AG08396 (cell line): ENCODE measurements at regions not wholly inside any gene's neighbourhood (a gene's known extent, or its start where the extent isn't known, plus 50 kb on each side); places are given as distances from the start of the nearest gene placed in this dataset.

Experiments used
- DNase-seq: peaks from one replicate; pipeline ENCODE4 v3.0.0; 2012; ENCODE audit warnings: low spot score, mixed read lengths

GRCh38 chr5:175579742-175580432 lies 78.0 kb upstream of the HRH2 start:
- DNase-seq = no peak

- DNase-seq = no peak
Measured at GRCh38 chr5:175582697-175583096, 75.2 kb upstream of the HRH2 start.

DNA sequence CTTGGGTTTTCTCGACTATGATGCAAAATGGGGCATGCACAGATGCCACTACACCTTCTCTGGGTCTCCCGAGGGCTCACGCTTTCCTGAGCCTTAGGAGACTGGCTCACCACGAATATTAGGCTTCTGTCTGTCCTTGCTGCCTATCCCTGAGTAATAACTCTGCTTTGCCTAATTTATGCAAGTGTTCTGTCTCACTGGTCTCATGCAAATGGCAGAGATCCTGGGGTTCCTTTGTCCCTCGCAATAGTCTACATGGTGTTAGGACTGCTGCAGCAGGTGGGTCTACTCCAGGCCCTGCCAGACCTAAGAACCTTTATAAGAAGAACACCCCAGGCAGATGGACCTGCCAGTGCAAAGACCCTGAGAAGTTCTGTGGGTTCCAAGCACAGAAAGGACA lies 72.3 kb upstream of the HRH2 start:
- no peak for DNase-seq

DNA sequence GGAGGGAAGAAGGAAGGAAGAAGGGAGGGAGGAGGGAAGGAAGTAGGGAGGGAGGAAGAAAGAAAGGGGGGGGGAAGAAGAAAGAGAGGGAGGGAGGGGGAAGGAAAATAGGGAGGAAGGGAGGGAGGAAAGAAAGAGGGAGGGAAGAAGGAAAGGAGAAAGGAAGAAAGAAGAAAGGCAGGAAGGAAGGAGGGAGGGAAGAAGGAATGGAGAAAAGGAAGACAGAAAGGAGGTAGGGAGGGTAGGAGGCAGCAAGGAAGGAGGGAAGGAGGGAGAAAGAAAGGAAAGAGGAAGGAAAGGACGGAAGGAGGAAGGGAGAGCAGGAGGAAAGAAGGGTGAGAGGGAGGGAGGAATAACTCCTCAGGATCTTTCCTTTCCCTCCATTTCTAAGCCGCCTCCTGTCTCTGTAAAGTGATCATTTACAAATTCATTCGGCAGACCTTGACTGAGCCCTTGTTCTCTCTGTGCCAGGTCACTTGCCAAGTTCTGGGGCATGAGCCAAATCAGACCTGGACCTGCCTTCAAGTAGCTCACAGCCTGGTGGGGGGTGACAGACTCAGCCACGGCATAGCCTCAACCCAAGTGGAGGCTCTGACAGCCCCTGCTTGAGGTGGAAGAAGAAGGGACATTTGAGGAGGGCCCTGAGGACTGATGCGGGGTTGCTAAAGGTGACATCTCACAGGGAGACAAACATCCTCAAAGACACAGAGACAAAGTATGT lies 69.0 kb upstream of the HRH2 start:
- no peak for DNase-seq

GRCh38 chr5:175589714-175590113 lies 68.2 kb upstream of the HRH2 start:
- no peak for DNase-seq

- peak; percentile 32 for DNase-seq
Measured at GRCh38 chr5:175590471-175590881, 67.4 kb upstream of the HRH2 start.

GRCh38 chr5:175591293-175591692 lies 66.6 kb upstream of the HRH2 start:
- DNase-seq = no peak

DNA sequence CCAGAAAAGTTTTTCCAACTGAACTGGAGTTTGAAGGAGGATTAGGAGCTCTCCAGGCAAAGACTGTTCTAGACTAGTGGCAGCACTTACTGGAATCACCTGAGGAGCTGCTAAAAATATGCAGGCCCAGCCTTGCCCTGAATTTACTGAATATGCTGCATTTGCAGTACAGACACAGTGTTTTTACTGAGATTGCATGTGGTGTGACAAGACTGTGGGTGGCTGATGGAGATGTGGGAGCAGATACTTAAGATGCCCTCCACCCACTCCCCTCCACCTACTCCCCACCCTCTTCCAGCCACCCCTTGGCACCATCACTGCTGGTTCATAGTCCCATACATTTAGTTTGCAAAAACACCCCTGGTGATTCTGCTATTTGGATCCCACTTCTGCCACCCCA lies 64.1 kb upstream of the HRH2 start:
- DNase-seq = no peak

DNA sequence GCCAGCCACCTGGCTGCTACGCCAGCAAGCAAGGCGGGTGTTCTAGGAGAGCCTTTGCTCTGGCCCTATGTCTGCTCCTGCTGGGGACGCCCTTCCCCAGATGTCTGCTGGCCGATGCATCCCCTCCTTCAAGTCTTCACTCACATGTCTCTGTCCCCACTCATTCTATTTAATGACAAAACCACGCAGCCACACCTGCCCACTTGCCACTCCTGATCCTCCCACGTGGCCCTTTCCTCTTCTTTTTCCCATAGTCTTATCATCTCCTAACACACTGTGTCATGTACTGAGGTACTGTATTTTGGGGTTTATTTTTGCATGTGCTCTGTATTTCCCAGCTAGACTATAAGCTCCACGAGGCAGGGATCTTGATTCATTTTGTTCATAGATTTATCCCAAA lies 62.0 kb upstream of the HRH2 start:
- DNase-seq = no peak

- no peak for DNase-seq
Measured at GRCh38 chr5:175596761-175597189, 61.1 kb upstream of the HRH2 start.

DNA sequence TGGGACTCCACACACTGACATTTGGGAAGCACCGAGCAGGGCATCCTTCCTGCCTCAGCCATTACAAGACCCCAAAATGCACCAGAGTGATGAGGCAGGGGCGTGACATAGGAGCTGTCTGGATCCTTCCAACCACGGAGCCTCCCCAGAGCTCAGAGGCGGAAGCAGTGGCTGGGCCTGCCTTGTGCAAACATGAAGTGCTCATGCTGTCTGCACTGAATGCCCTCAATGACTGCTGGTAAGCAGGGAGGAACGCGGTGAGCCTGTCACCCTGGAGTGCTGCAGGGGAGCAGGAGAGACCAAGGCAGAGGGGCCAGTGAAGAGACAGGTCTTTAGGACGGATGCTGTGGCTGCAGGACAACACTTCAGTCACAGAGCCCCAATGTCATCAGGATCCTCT lies 60.2 kb upstream of the HRH2 start:
- DNase-seq = no peak

DNA sequence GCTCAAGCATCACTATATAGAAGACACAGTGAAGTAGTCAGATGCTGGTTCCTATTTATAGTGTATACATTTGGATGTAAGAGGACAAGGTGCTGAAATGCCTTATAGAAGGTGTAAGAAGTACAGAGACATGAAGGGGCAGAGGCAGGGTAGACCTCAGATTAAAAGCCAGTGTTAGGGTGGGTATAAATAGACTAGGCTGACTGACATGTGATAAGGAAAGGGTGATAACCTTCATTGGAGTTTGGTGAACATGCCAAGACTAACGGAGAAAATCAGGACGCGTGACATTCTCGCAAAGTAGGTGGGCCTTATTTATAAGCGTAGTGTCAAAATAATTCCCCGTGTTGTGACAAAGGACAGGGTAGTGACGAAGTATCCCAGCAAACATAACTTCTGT lies 59.1 kb upstream of the HRH2 start:
- DNase-seq = no peak

- DNase-seq = no peak
Measured at GRCh38 chr5:175599210-175599609, 58.7 kb upstream of the HRH2 start.

- DNase-seq = no peak
Measured at GRCh38 chr5:175603987-175604739, 53.7 kb upstream of the HRH2 start.

GRCh38 chr5:175606409-175606808 lies 51.5 kb upstream of the HRH2 start:
- no peak for DNase-seq
